ENCODE measurements at regions not wholly inside any gene's neighbourhood (a gene's known extent, or its start where the extent isn't known, plus 50 kb on each side); places are given as distances from the start of the nearest gene placed in this dataset.

- no peaks in the 10 kb centered on the region for H3K27me3 ChIP-seq (ENCODE audit: control insufficient read depth in 1 of 2, insufficient read depth in 2 of 2, low read length in 2 of 2)
- no peaks in the 10 kb centered on the region for H3K4me1 ChIP-seq (ENCODE audit: insufficient read depth, low read length)
- no peaks in the 10 kb centered on the region for H3K36me3 ChIP-seq (ENCODE audit: insufficient read depth, low read length)
- H3K9me3 ChIP-seq (ENCODE audit: low read length), result no peaks in the 10 kb centered on the region
- no peak overlapping the region for H3K27ac ChIP-seq (ENCODE audit: low read depth, low read length)
- no peak overlapping the region for H3K9ac ChIP-seq (ENCODE audit: low read length)
- no peak overlapping the region for H3K4me3 ChIP-seq (ENCODE audit: low read depth in 1 of 2, low read length in 2 of 2)
Measured at GRCh38 chr3:168473334-168473890, 377.7 kb upstream of the GOLIM4 start.

- Histone ChIP-seq H3K9ac (ENCODE audit: low read length) (no peak overlapping the region), H3K4me1 (ENCODE audit: insufficient read depth, low read length) (no peaks in the 10 kb centered on the region), H3K27ac (ENCODE audit: low read depth, low read length) (no peak overlapping the region), H3K27me3 (ENCODE audit: control insufficient read depth in 1 of 2, insufficient read depth in 2 of 2, low read length in 2 of 2) (no peaks in the 10 kb centered on the region), H3K4me3 (ENCODE audit: low read depth in 1 of 2, low read length in 2 of 2) (no peak overlapping the region), H3K9me3 (ENCODE audit: low read length) (no peaks in the 10 kb centered on the region), H3K36me3 (ENCODE audit: insufficient read depth, low read length) (no peaks in the 10 kb centered on the region)
Measured at GRCh38 chr3:168472783-168473182, 377.1 kb upstream of the GOLIM4 start.

GRCh38 chr3:168470380-168470779 is 374.7 kb upstream of the GOLIM4 start:
- H3K4me3 ChIP-seq (ENCODE audit: low read depth in 1 of 2, low read length in 2 of 2), result no peak overlapping the region
- H3K27me3 ChIP-seq (ENCODE audit: control insufficient read depth in 1 of 2, insufficient read depth in 2 of 2, low read length in 2 of 2), result no peaks in the 10 kb centered on the region
- H3K27ac ChIP-seq (ENCODE audit: low read depth, low read length), result no peak overlapping the region
- no peaks in the 10 kb centered on the region for H3K4me1 ChIP-seq (ENCODE audit: insufficient read depth, low read length)
- H3K9ac ChIP-seq (ENCODE audit: low read length), result no peak overlapping the region
- no peaks in the 10 kb centered on the region for H3K36me3 ChIP-seq (ENCODE audit: insufficient read depth, low read length)
- H3K9me3 ChIP-seq (ENCODE audit: low read length), result no peaks in the 10 kb centered on the region

GRCh38 chr3:168469436-168469835 is 373.7 kb upstream of the GOLIM4 start:
- Histone ChIP-seq H3K4me3 (ENCODE audit: low read depth in 1 of 2, low read length in 2 of 2) (no peak overlapping the region), H3K27me3 (ENCODE audit: control insufficient read depth in 1 of 2, insufficient read depth in 2 of 2, low read length in 2 of 2) (no peaks in the 10 kb centered on the region), H3K36me3 (ENCODE audit: insufficient read depth, low read length) (no peaks in the 10 kb centered on the region)

GRCh38 chr3:168467115-168467714 is 371.5 kb upstream of the GOLIM4 start:
- Histone ChIP-seq H3K4me3 (ENCODE audit: low read depth in 1 of 2, low read length in 2 of 2) (no peak overlapping the region), H3K9ac (ENCODE audit: low read length) (no peak overlapping the region), H3K4me1 (ENCODE audit: insufficient read depth, low read length) (no peaks in the 10 kb centered on the region), H3K36me3 (ENCODE audit: insufficient read depth, low read length) (no peaks in the 10 kb centered on the region), H3K27me3 (ENCODE audit: control insufficient read depth in 1 of 2, insufficient read depth in 2 of 2, low read length in 2 of 2) (no peaks in the 10 kb centered on the region), H3K27ac (ENCODE audit: low read depth, low read length) (no peak overlapping the region), H3K9me3 (ENCODE audit: low read length) (no peaks in the 10 kb centered on the region)

More at GRCh38 chr3:168469436-168469835, 373.7 kb upstream of the GOLIM4 start:
- H3K9me3 ChIP-seq (ENCODE audit: low read length), result no peaks in the 10 kb centered on the region
- H3K9ac ChIP-seq (ENCODE audit: low read length), result no peak overlapping the region
- no peak overlapping the region for H3K27ac ChIP-seq (ENCODE audit: low read depth, low read length)
- no peaks in the 10 kb centered on the region for H3K4me1 ChIP-seq (ENCODE audit: insufficient read depth, low read length)

GRCh38 chr3:168461793-168462192 is 366.1 kb upstream of the GOLIM4 start:
- H3K36me3 ChIP-seq (ENCODE audit: insufficient read depth, low read length), result no peaks in the 10 kb centered on the region
- H3K4me3 ChIP-seq (ENCODE audit: low read depth in 1 of 2, low read length in 2 of 2), result no peak overlapping the region
- no peaks in the 10 kb centered on the region for H3K9me3 ChIP-seq (ENCODE audit: low read length)
- H3K4me1 ChIP-seq (ENCODE audit: insufficient read depth, low read length), result no peaks in the 10 kb centered on the region
- H3K27me3 ChIP-seq (ENCODE audit: control insufficient read depth in 1 of 2, insufficient read depth in 2 of 2, low read length in 2 of 2), result no peaks in the 10 kb centered on the region
- H3K9ac ChIP-seq (ENCODE audit: low read length), result no peak overlapping the region
- H3K27ac ChIP-seq (ENCODE audit: low read depth, low read length), result no peak overlapping the region

- Histone ChIP-seq H3K9me3 (ENCODE audit: low read length) (no peaks in the 10 kb centered on the region), H3K9ac (ENCODE audit: low read length) (no peak overlapping the region), H3K4me1 (ENCODE audit: insufficient read depth, low read length) (no peaks in the 10 kb centered on the region), H3K27me3 (ENCODE audit: control insufficient read depth in 1 of 2, insufficient read depth in 2 of 2, low read length in 2 of 2) (no peaks in the 10 kb centered on the region), H3K27ac (ENCODE audit: low read depth, low read length) (no peak overlapping the region), H3K4me3 (ENCODE audit: low read depth in 1 of 2, low read length in 2 of 2) (no peak overlapping the region), H3K36me3 (ENCODE audit: insufficient read depth, low read length) (no peaks in the 10 kb centered on the region)
Measured at GRCh38 chr3:168459226-168459784, 363.6 kb upstream of the GOLIM4 start.

GRCh38 chr3:168457954-168458539 is 362.3 kb upstream of the GOLIM4 start:
- Histone ChIP-seq H3K9ac (ENCODE audit: low read length) (no peak overlapping the region), H3K27ac (ENCODE audit: low read depth, low read length) (no peak overlapping the region), H3K4me1 (ENCODE audit: insufficient read depth, low read length) (no peaks in the 10 kb centered on the region), H3K4me3 (ENCODE audit: low read depth in 1 of 2, low read length in 2 of 2) (no peak overlapping the region), H3K27me3 (ENCODE audit: control insufficient read depth in 1 of 2, insufficient read depth in 2 of 2, low read length in 2 of 2) (no peaks in the 10 kb centered on the region), H3K36me3 (ENCODE audit: insufficient read depth, low read length) (no peaks in the 10 kb centered on the region), H3K9me3 (ENCODE audit: low read length) (no peaks in the 10 kb centered on the region)

GRCh38 chr3:168455814-168456213 is 360.1 kb upstream of the GOLIM4 start:
- no peak overlapping the region for H3K27ac ChIP-seq (ENCODE audit: low read depth, low read length)
- no peaks in the 10 kb centered on the region for H3K27me3 ChIP-seq (ENCODE audit: control insufficient read depth in 1 of 2, insufficient read depth in 2 of 2, low read length in 2 of 2)
- no peak overlapping the region for H3K4me3 ChIP-seq (ENCODE audit: low read depth in 1 of 2, low read length in 2 of 2)
- H3K4me1 ChIP-seq (ENCODE audit: insufficient read depth, low read length), result no peaks in the 10 kb centered on the region
- no peaks in the 10 kb centered on the region for H3K9me3 ChIP-seq (ENCODE audit: low read length)
- H3K9ac ChIP-seq (ENCODE audit: low read length), result no peak overlapping the region
- no peaks in the 10 kb centered on the region for H3K36me3 ChIP-seq (ENCODE audit: insufficient read depth, low read length)

GRCh38 chr3:168453623-168454022 is 357.9 kb upstream of the GOLIM4 start:
- no peak overlapping the region for H3K9ac ChIP-seq (ENCODE audit: low read length)
- no peaks in the 10 kb centered on the region for H3K9me3 ChIP-seq (ENCODE audit: low read length)
- H3K4me1 ChIP-seq (ENCODE audit: insufficient read depth, low read length), result no peaks in the 10 kb centered on the region
- H3K27ac ChIP-seq (ENCODE audit: low read depth, low read length), result no peak overlapping the region
- H3K27me3 ChIP-seq (ENCODE audit: control insufficient read depth in 1 of 2, insufficient read depth in 2 of 2, low read length in 2 of 2), result no peaks in the 10 kb centered on the region
- no peak overlapping the region for H3K4me3 ChIP-seq (ENCODE audit: low read depth in 1 of 2, low read length in 2 of 2)
- H3K36me3 ChIP-seq (ENCODE audit: insufficient read depth, low read length), result no peaks in the 10 kb centered on the region

- no peak overlapping the region for H3K9ac ChIP-seq (ENCODE audit: low read length)
- no peaks in the 10 kb centered on the region for H3K36me3 ChIP-seq (ENCODE audit: insufficient read depth, low read length)
- no peak overlapping the region for H3K27ac ChIP-seq (ENCODE audit: low read depth, low read length)
- no peaks in the 10 kb centered on the region for H3K9me3 ChIP-seq (ENCODE audit: low read length)
- H3K27me3 ChIP-seq (ENCODE audit: control insufficient read depth in 1 of 2, insufficient read depth in 2 of 2, low read length in 2 of 2), result no peaks in the 10 kb centered on the region
- no peaks in the 10 kb centered on the region for H3K4me1 ChIP-seq (ENCODE audit: insufficient read depth, low read length)
- H3K4me3 ChIP-seq (ENCODE audit: low read depth in 1 of 2, low read length in 2 of 2), result no peak overlapping the region
Measured at GRCh38 chr3:168443965-168444364, 348.2 kb upstream of the GOLIM4 start.

GRCh38 chr3:168442502-168442901 is 346.8 kb upstream of the GOLIM4 start:
- H3K36me3 ChIP-seq (ENCODE audit: insufficient read depth, low read length), result no peaks in the 10 kb centered on the region
- no peaks in the 10 kb centered on the region for H3K27me3 ChIP-seq (ENCODE audit: control insufficient read depth in 1 of 2, insufficient read depth in 2 of 2, low read length in 2 of 2)
- H3K4me3 ChIP-seq (ENCODE audit: low read depth in 1 of 2, low read length in 2 of 2), result no peak overlapping the region
- no peaks in the 10 kb centered on the region for H3K9me3 ChIP-seq (ENCODE audit: low read length)
- H3K9ac ChIP-seq (ENCODE audit: low read length), result no peak overlapping the region
- no peaks in the 10 kb centered on the region for H3K4me1 ChIP-seq (ENCODE audit: insufficient read depth, low read length)
- no peak overlapping the region for H3K27ac ChIP-seq (ENCODE audit: low read depth, low read length)
